SK-MEL-5 (cell line): ENCODE measurements at regions not wholly inside any gene's neighbourhood (a gene's known extent, or its start where the extent isn't known, plus 50 kb on each side); places are given as distances from the start of the nearest gene placed in this dataset.
"Not testable (repeated sequence)": the region's sequence is repeated elsewhere in the genome, so short reads cannot be mapped to it uniquely, and the experiment has no call there.

Source experiments
- DNase-seq: peaks from one replicate; pipeline ENCODE4 v3.0.0-alpha.2; 2016; ENCODE audit warnings: low read depth, low spot score
- in situ Hi-C: cut with HindIII; loops from 2 replicates; pipeline ENCODE4 v1.10.0; 2016; ENCODE audit warnings: low sequenced_read_pairs, high pct_unique_total_duplicates, low pct_unique_long_range_greater_than_20kb

- in situ Hi-C loops: no loop called here
- no peak for DNase-seq
These were observed 197.8 kb upstream of the NT5E start for GRCh38 chr6:85252085-85252484.

GRCh38 chr6:85251300-85251699 is 198.6 kb upstream of the NT5E start:
- no peak for DNase-seq
- in situ Hi-C loops: no loop called here

GRCh38 chr6:85250586-85251220 is 199.2 kb upstream of the NT5E start:
- no peak for DNase-seq
- in situ Hi-C loops: no loop called here

- in situ Hi-C loops: no loop called here
- no peak for DNase-seq
These were observed 204.9 kb upstream of the NT5E start for GRCh38 chr6:85245004-85245403.

- no peak for DNase-seq
- in situ Hi-C loops: no loop called here
These were observed 208.3 kb upstream of the NT5E start for GRCh38 chr6:85241498-85242052.

GRCh38 chr6:85240787-85241385 is 209.0 kb upstream of the NT5E start:
- no peak for DNase-seq
- in situ Hi-C loops: no loop called here

- DNase-seq: no peak
- in situ Hi-C loops: no loop called here
These were observed 212.4 kb upstream of the NT5E start for GRCh38 chr6:85237478-85237877.

- in situ Hi-C loops: no loop called here
- no peak for DNase-seq
These were observed 213.2 kb upstream of the NT5E start for GRCh38 chr6:85236636-85237035.

- in situ Hi-C loops, DNase-seq: not testable (repeated sequence)
These were observed 222.5 kb upstream of the NT5E start for GRCh38 chr6:85227345-85227744.

GRCh38 chr6:85212794-85213193 is 237.1 kb upstream of the NT5E start:
- DNase-seq, in situ Hi-C loops: not testable (repeated sequence)

GRCh38 chr6:85195243-85195642 is 254.6 kb upstream of the NT5E start:
- in situ Hi-C loops: no loop called here

GRCh38 chr6:85193339-85193738 is 256.5 kb upstream of the NT5E start:
- in situ Hi-C loops: no loop called here
- DNase-seq: no peak

More at GRCh38 chr6:85195243-85195642, 254.6 kb upstream of the NT5E start:
- no peak for DNase-seq

GRCh38 chr6:85192596-85192995 is 257.3 kb upstream of the NT5E start:
- in situ Hi-C loops: no loop called here
- DNase-seq: no peak

- DNase-seq: no peak
- in situ Hi-C loops: no loop called here
These were observed 257.7 kb upstream of the NT5E start for GRCh38 chr6:85192186-85192585.

- in situ Hi-C loops: no loop called here
- no peak for DNase-seq
These were observed 258.2 kb upstream of the NT5E start for GRCh38 chr6:85191656-85192055.

GRCh38 chr6:85186546-85187175 is 263.2 kb upstream of the NT5E start:
- no peak for DNase-seq
- in situ Hi-C loops: no loop called here

GRCh38 chr6:85185977-85186376 is 263.9 kb upstream of the NT5E start:
- DNase-seq: no peak
- in situ Hi-C loops: no loop called here

- in situ Hi-C loops: no loop called here
These were observed 266.0 kb upstream of the NT5E start for GRCh38 chr6:85183841-85184240.

GRCh38 chr6:85172705-85173104 is 277.2 kb upstream of the NT5E start:
- in situ Hi-C loops: no loop called here
- no peak for DNase-seq

More at GRCh38 chr6:85183841-85184240, 266.0 kb upstream of the NT5E start:
- no peak for DNase-seq
